Muscle layer of colon (tissue), 2 donors: ENCODE measurements at regions not wholly inside any gene's neighbourhood (a gene's known extent, or its start where the extent isn't known, plus 50 kb on each side); places are given as distances from the start of the nearest gene placed in this dataset.
"Not testable (repeated sequence)": the region's sequence is repeated elsewhere in the genome, so short reads cannot be mapped to it uniquely, and the experiment has no call there.

ENCODE experiments used
- H3K27ac ChIP-seq: one replicate; pipeline ENCODE4 v1.7.0; 2013; ENCODE audit warnings: low read depth, mild to moderate bottlenecking, low read length, moderate library complexity
- H3K27me3 ChIP-seq, 2 donors: one replicate each; pipeline ENCODE4 v1.7.0; 2013; ENCODE audit warnings: low read length in 2 of 2, mild to moderate bottlenecking in 2 of 2; ENCODE audit not compliant: insufficient read depth in 2 of 2, control insufficient read depth in 1 of 2
- H3K36me3 ChIP-seq: one replicate; pipeline ENCODE4 v1.7.0; 2013; ENCODE audit warnings: mild to moderate bottlenecking, low read length; ENCODE audit not compliant: insufficient read depth
- H3K4me1 ChIP-seq: one replicate; pipeline ENCODE4 v1.7.0; 2013; ENCODE audit warnings: mild to moderate bottlenecking, low read length; ENCODE audit not compliant: insufficient read depth
- H3K4me3 ChIP-seq, 2 donors: one replicate each; pipeline ENCODE4 v1.7.0; 2013; ENCODE audit warnings: low read length in 2 of 2, low read depth in 1 of 2, mild to moderate bottlenecking in 1 of 2, moderate library complexity in 1 of 2
- H3K9ac ChIP-seq: one replicate; pipeline ENCODE4 v1.7.0; 2013; ENCODE audit warnings: low read length
- H3K9me3 ChIP-seq: one replicate; pipeline ENCODE4 v1.7.0; 2013; ENCODE audit warnings: mild to moderate bottlenecking, low read length
- donor health status: abdominal sarcoma.
- donor health status: Adenocarcinoma of cecum.

GRCh38 chr2:87455209-87455853, 292.6 kb upstream of the PLGLB2 start:
- H3K4me1 ChIP-seq, H3K27ac ChIP-seq, H3K4me3 ChIP-seq, H3K9ac ChIP-seq, H3K9me3 ChIP-seq, H3K27me3 ChIP-seq, H3K36me3 ChIP-seq: not testable (repeated sequence)

GRCh38 chr2:87455854-87456249, 292.0 kb upstream of the PLGLB2 start:
- not testable (repeated sequence) for H3K4me1 ChIP-seq, H3K9ac ChIP-seq, H3K36me3 ChIP-seq, H3K9me3 ChIP-seq, H3K27ac ChIP-seq, H3K27me3 ChIP-seq, H3K4me3 ChIP-seq

- H3K36me3 ChIP-seq, H3K27me3 ChIP-seq, H3K4me3 ChIP-seq, H3K9me3 ChIP-seq, H3K27ac ChIP-seq, H3K4me1 ChIP-seq, H3K9ac ChIP-seq: not testable (repeated sequence)
Measured at GRCh38 chr2:87456477-87457128, 291.3 kb upstream of the PLGLB2 start.

GRCh38 chr2:87457129-87457499, 290.8 kb upstream of the PLGLB2 start:
- not testable (repeated sequence) for H3K27me3 ChIP-seq, H3K4me1 ChIP-seq, H3K9ac ChIP-seq, H3K9me3 ChIP-seq, H3K36me3 ChIP-seq, H3K27ac ChIP-seq, H3K4me3 ChIP-seq

GRCh38 chr2:87458938-87459337, 288.9 kb upstream of the PLGLB2 start:
- H3K27me3 ChIP-seq, H3K4me1 ChIP-seq, H3K36me3 ChIP-seq, H3K9ac ChIP-seq, H3K27ac ChIP-seq, H3K4me3 ChIP-seq, H3K9me3 ChIP-seq: not testable (repeated sequence)

- H3K9ac ChIP-seq, H3K4me1 ChIP-seq, H3K36me3 ChIP-seq, H3K4me3 ChIP-seq, H3K27ac ChIP-seq, H3K9me3 ChIP-seq, H3K27me3 ChIP-seq: not testable (repeated sequence)
Measured at GRCh38 chr2:87460104-87460503, 287.8 kb upstream of the PLGLB2 start.

GRCh38 chr2:87460662-87461061, 287.2 kb upstream of the PLGLB2 start:
- H3K36me3 ChIP-seq, H3K27me3 ChIP-seq: not testable (repeated sequence)

GRCh38 chr2:87461671-87462070, 286.2 kb upstream of the PLGLB2 start:
- not testable (repeated sequence) for H3K9ac ChIP-seq, H3K4me3 ChIP-seq, H3K36me3 ChIP-seq, H3K9me3 ChIP-seq, H3K27me3 ChIP-seq, H3K27ac ChIP-seq, H3K4me1 ChIP-seq

More at GRCh38 chr2:87460662-87461061, 287.2 kb upstream of the PLGLB2 start:
- not testable (repeated sequence) for H3K9me3 ChIP-seq, H3K9ac ChIP-seq, H3K27ac ChIP-seq, H3K4me1 ChIP-seq, H3K4me3 ChIP-seq

- H3K9me3 ChIP-seq, H3K36me3 ChIP-seq, H3K4me1 ChIP-seq, H3K27ac ChIP-seq, H3K27me3 ChIP-seq, H3K4me3 ChIP-seq, H3K9ac ChIP-seq: not testable (repeated sequence)
Measured at GRCh38 chr2:87464219-87464618, 283.7 kb upstream of the PLGLB2 start.

- not testable (repeated sequence) for H3K9me3 ChIP-seq, H3K4me1 ChIP-seq, H3K27me3 ChIP-seq, H3K9ac ChIP-seq, H3K4me3 ChIP-seq, H3K36me3 ChIP-seq, H3K27ac ChIP-seq
Measured at GRCh38 chr2:87465730-87466129, 282.2 kb upstream of the PLGLB2 start.

- not testable (repeated sequence) for H3K27me3 ChIP-seq, H3K9me3 ChIP-seq, H3K4me1 ChIP-seq, H3K4me3 ChIP-seq, H3K27ac ChIP-seq, H3K36me3 ChIP-seq, H3K9ac ChIP-seq
Measured at GRCh38 chr2:87466591-87467120, 281.2 kb upstream of the PLGLB2 start.

- H3K9ac ChIP-seq, H3K4me1 ChIP-seq, H3K36me3 ChIP-seq, H3K9me3 ChIP-seq, H3K27ac ChIP-seq, H3K27me3 ChIP-seq, H3K4me3 ChIP-seq: not testable (repeated sequence)
Measured at GRCh38 chr2:87468429-87468981, 279.4 kb upstream of the PLGLB2 start.
